ENCODE measurements at regions not wholly inside any gene's neighbourhood (a gene's known extent, or its start where the extent isn't known, plus 50 kb on each side); places are given as distances from the start of the nearest gene placed in this dataset.

DNA sequence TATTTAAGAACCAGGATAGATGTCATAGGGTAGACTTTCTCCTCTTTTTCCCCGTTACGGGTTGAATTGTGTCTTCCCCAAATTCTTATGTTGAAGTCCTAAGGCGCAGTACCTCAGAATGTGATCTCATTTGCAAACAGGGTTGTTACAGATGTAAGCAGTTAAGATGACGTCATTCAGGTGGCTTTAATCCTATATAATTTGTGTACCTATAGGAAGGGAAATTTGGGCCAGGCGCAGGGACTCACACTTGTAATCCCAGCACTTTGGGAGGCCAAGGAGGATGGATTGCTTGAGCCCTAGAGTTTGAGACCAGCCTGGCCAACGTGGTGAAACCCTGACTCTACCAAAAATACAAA, 99.5 kb upstream of the DHX40 start:
- no peak for TF ChIP-seq POLR2AphosphoS5 (IDR thresholded peaks at IDR 0.05; ENCODE audit: low read depth)
- no peak for TF ChIP-seq SPI1 (IDR thresholded peaks at IDR 0.05; ENCODE audit: borderline replicate concordance, low read depth)
- no peak for TF ChIP-seq GABPA (IDR thresholded peaks at IDR 0.05; ENCODE audit: low read depth)
- TF ChIP-seq, protein P1, sequence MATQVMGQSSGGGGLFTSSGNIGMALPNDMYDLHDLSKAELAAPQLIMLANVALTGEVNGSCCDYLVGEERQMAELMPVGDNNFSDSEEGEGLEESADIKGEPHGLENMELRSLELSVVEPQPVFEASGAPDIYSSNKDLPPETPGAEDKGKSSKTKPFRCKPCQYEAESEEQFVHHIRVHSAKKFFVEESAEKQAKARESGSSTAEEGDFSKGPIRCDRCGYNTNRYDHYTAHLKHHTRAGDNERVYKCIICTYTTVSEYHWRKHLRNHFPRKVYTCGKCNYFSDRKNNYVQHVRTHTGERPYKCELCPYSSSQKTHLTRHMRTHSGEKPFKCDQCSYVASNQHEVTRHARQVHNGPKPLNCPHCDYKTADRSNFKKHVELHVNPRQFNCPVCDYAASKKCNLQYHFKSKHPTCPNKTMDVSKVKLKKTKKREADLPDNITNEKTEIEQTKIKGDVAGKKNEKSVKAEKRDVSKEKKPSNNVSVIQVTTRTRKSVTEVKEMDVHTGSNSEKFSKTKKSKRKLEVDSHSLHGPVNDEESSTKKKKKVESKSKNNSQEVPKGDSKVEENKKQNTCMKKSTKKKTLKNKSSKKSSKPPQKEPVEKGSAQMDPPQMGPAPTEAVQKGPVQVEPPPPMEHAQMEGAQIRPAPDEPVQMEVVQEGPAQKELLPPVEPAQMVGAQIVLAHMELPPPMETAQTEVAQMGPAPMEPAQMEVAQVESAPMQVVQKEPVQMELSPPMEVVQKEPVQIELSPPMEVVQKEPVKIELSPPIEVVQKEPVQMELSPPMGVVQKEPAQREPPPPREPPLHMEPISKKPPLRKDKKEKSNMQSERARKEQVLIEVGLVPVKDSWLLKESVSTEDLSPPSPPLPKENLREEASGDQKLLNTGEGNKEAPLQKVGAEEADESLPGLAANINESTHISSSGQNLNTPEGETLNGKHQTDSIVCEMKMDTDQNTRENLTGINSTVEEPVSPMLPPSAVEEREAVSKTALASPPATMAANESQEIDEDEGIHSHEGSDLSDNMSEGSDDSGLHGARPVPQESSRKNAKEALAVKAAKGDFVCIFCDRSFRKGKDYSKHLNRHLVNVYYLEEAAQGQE (IDR thresholded peaks at IDR 0.05; ENCODE audit: insufficient replicate concordance, low read depth), result no peak
- TF ChIP-seq, protein P2, sequence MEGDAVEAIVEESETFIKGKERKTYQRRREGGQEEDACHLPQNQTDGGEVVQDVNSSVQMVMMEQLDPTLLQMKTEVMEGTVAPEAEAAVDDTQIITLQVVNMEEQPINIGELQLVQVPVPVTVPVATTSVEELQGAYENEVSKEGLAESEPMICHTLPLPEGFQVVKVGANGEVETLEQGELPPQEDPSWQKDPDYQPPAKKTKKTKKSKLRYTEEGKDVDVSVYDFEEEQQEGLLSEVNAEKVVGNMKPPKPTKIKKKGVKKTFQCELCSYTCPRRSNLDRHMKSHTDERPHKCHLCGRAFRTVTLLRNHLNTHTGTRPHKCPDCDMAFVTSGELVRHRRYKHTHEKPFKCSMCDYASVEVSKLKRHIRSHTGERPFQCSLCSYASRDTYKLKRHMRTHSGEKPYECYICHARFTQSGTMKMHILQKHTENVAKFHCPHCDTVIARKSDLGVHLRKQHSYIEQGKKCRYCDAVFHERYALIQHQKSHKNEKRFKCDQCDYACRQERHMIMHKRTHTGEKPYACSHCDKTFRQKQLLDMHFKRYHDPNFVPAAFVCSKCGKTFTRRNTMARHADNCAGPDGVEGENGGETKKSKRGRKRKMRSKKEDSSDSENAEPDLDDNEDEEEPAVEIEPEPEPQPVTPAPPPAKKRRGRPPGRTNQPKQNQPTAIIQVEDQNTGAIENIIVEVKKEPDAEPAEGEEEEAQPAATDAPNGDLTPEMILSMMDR (IDR thresholded peaks at IDR 0.05; ENCODE audit: insufficient read depth, low read length), result no peak
- no peaks in the 10 kb centered on the region for H3K27me3 ChIP-seq (ENCODE audit: insufficient read depth, poor library complexity, severe bottlenecking)
- no peak overlapping the region for H3K27ac ChIP-seq (replicated peaks)
- H3K4me3 ChIP-seq (replicated peaks; ENCODE audit: insufficient read depth, low read length), result no peak overlapping the region
- DNase-seq (ENCODE audit: low read depth in 1 of 2, low spot score in 1 of 2), result no peak

DNA sequence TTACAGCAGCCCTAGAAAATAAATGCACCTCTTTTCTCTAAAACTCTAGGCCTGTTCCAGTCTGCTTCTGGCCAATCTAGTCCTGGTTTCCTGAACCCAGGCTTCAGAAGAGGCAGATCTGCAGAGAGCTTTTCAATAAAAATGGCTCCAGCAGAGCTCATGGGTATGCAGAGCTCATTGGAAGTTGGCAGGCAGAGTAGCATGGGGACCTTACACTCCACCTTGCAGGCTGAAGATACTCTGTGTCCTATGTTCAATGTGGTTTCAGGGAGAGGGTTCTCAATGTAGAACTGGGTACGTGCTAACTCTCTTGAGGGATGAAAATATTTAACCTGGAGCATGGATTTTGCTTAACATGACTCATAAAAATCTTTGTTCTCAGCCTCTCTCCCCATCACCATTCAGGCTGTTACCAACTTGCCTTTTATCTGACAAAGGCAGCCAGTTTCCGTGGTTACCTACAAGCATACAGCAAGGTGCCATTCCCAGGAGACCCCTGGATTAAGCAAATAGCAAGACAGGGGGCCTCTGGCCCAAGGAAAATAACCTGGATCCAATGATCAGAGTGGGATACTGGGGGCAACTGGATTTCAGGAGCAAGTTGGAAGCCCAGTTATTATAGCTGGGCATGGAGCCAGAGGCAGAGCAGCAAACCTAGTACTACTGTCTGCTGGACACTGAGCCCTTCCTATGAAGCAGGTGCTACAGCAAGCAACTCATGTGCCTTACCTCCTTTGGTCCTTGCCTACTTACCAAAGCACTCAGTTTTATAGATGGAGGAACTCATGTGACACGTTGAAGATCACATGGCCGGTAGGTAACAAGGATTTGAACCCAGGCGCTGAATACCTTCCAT, 98.2 kb upstream of the DHX40 start:
- DNase-seq (ENCODE audit: low read depth in 1 of 2, low spot score in 1 of 2), result no peak
- H3K27ac ChIP-seq (replicated peaks), result no peak overlapping the region

DNA sequence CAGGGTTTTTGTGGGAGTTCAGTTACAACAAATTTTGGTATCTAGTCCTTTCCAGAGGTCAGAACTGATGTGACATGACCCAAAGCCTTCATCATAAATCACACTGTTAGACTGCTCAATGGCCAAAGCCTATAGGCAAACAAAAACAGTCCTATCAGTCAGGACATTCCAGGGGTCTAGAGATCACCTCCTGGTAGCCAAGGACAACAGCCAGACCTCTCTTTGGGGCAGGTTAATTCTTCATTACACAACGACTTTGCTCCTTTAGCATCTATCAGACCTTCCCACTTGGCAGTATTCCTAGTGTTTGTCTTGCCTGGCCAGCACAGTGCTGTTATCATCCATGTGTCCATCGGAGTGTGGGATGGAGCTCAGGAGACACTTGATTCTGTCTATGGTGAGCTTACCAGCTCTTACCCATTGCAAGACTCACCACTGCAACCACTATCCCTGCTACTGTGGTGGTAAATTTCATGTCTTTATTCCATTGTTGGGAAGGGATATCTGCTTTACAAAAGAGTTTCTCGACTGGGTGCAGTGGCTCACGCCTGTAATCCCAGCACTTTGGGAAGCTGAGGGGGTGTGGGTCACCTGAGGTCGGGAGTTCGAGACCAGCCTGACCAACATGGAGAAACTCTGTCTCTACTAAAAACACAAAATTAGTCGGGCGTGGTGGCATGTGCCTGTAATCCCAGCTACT, 95.5 kb upstream of the DHX40 start:
- TF ChIP-seq, protein P2 (IDR thresholded peaks at IDR 0.05; ENCODE audit: insufficient read depth, low read length), result no peak
- TF ChIP-seq SPI1 (IDR thresholded peaks at IDR 0.05; ENCODE audit: borderline replicate concordance, low read depth), result no peak
- TF ChIP-seq POLR2AphosphoS5 (IDR thresholded peaks at IDR 0.05; ENCODE audit: low read depth), result no peak
- no peak for TF ChIP-seq GABPA (IDR thresholded peaks at IDR 0.05; ENCODE audit: low read depth)
- TF ChIP-seq, protein P1 (IDR thresholded peaks at IDR 0.05; ENCODE audit: insufficient replicate concordance, low read depth), result no peak
- Histone ChIP-seq H3K27ac (replicated peaks) (no peak overlapping the region), H3K4me3 (replicated peaks; ENCODE audit: insufficient read depth, low read length) (no peak overlapping the region), H3K27me3 (ENCODE audit: insufficient read depth, poor library complexity, severe bottlenecking) (no peaks in the 10 kb centered on the region)
- no peak for DNase-seq (ENCODE audit: low read depth in 1 of 2, low spot score in 1 of 2)

More for the DNA sequence above, 98.2 kb upstream of the DHX40 start:
- TF ChIP-seq GABPA (IDR thresholded peaks at IDR 0.05; ENCODE audit: low read depth) (no peak), SPI1 (IDR thresholded peaks at IDR 0.05; ENCODE audit: borderline replicate concordance, low read depth) (no peak), POLR2AphosphoS5 (IDR thresholded peaks at IDR 0.05; ENCODE audit: low read depth) (no peak)
- TF ChIP-seq, protein P2 (IDR thresholded peaks at IDR 0.05; ENCODE audit: insufficient read depth, low read length), result no peak
- TF ChIP-seq, protein P1 (IDR thresholded peaks at IDR 0.05; ENCODE audit: insufficient replicate concordance, low read depth), result no peak
- H3K27me3 ChIP-seq (ENCODE audit: insufficient read depth, poor library complexity, severe bottlenecking), result no peaks in the 10 kb centered on the region
- H3K4me3 ChIP-seq (replicated peaks; ENCODE audit: insufficient read depth, low read length), result no peak overlapping the region
